Chondrocyte (in vitro differentiated cells): ENCODE measurements at regions not wholly inside any gene's neighbourhood (a gene's known extent, or its start where the extent isn't known, plus 50 kb on each side); places are given as distances from the start of the nearest gene placed in this dataset.

Experiments
- DNase-seq: peaks from one replicate; pipeline ENCODE4 v3.0.0; 2021; ENCODE audit warnings: mixed read lengths, low spot score
- H3K27ac Mint-ChIP-seq: one replicate; pipeline ENCODE4 v1.8.0; 2021; ENCODE audit warnings: mild to moderate bottlenecking, moderate library complexity, mixed read lengths; ENCODE audit not compliant: unreplicated experiment
- H3K27me3 Mint-ChIP-seq: 2 replicates; pipeline ENCODE4 v1.8.0; 2021; ENCODE audit warnings: low read depth, mixed read lengths
- H3K36me3 Mint-ChIP-seq: 2 replicates; pipeline ENCODE4 v1.8.0; 2021; ENCODE audit warnings: low read depth, mixed read lengths
- H3K4me1 Mint-ChIP-seq: 2 replicates; pipeline ENCODE4 v1.8.0; 2021; ENCODE audit warnings: low read depth, mild to moderate bottlenecking, mixed read lengths
- H3K4me3 Mint-ChIP-seq: one replicate; pipeline ENCODE4 v1.8.0; 2021; ENCODE audit warnings: mild to moderate bottlenecking, moderate library complexity, mixed read lengths; ENCODE audit not compliant: unreplicated experiment
- H3K9me3 Mint-ChIP-seq: 2 replicates; pipeline ENCODE4 v1.8.0; 2021; ENCODE audit warnings: low read depth, mixed read lengths
- CTCF ChIP-seq: fragments of 200-600 bp; sonication (generic); IDR thresholded peaks from 2 replicates; pipeline ENCODE4 v1.5.0; 2021; ENCODE audit warnings: antibody characterized with exemption, mild to moderate bottlenecking, moderate library complexity

- TF ChIP-seq CTCF: no peak
- Mint-ChIP-seq H3K4me1 (peaks cover 12% of the 10 kb centered on the region), H3K9me3 (peaks cover 4% of the 10 kb centered on the region), H3K36me3 (no peaks in the 10 kb centered on the region), H3K27ac (no peak overlapping the region), H3K4me3 (no peak overlapping the region), H3K27me3 (no peaks in the 10 kb centered on the region)
- DNase-seq: no peak
Observed at GRCh38 chr6:22357724-22358189, 60.9 kb upstream of the PRL start.

- Mint-ChIP-seq H3K27me3 (no peaks in the 10 kb centered on the region), H3K36me3 (no peaks in the 10 kb centered on the region), H3K9me3 (peaks cover 4% of the 10 kb centered on the region), H3K4me1 (peaks cover 36% of the 10 kb centered on the region), H3K4me3 (no peak overlapping the region), H3K27ac (no peak overlapping the region)
- no peak for DNase-seq
- no peak for TF ChIP-seq CTCF
Observed at GRCh38 chr6:22361576-22361975, 64.7 kb upstream of the PRL start.

- Mint-ChIP-seq H3K4me3 (no peak overlapping the region), H3K27me3 (no peaks in the 10 kb centered on the region), H3K36me3 (no peaks in the 10 kb centered on the region), H3K9me3 (peaks cover 4% of the 10 kb centered on the region), H3K4me1 (peaks cover 44% of the 10 kb centered on the region), H3K27ac (no peak overlapping the region)
- TF ChIP-seq CTCF: no peak
- DNase-seq: no peak
Observed at GRCh38 chr6:22362361-22362760, 65.5 kb upstream of the PRL start.

GRCh38 chr6:22363166-22363713 is 66.4 kb upstream of the PRL start:
- Mint-ChIP-seq H3K36me3 (no peaks in the 10 kb centered on the region), H3K9me3 (peaks cover 4% of the 10 kb centered on the region), H3K4me1 (peaks cover 49% of the 10 kb centered on the region), H3K27me3 (no peaks in the 10 kb centered on the region), H3K27ac (peak overlapping the region; percentile 89), H3K4me3 (no peak overlapping the region)
- no peak for DNase-seq
- TF ChIP-seq CTCF: no peak

- Mint-ChIP-seq H3K27ac (peak overlapping the region; percentile 89), H3K4me1 (peaks cover 52% of the 10 kb centered on the region), H3K27me3 (no peaks in the 10 kb centered on the region), H3K9me3 (peaks cover 4% of the 10 kb centered on the region), H3K36me3 (no peaks in the 10 kb centered on the region), H3K4me3 (peak overlapping the region; percentile 35)
- no peak for DNase-seq
- TF ChIP-seq CTCF: no peak
Observed at GRCh38 chr6:22363714-22364239, 66.9 kb upstream of the PRL start.
